Ramos (cell line): ENCODE measurements at regions not wholly inside any gene's neighbourhood (a gene's known extent, or its start where the extent isn't known, plus 50 kb on each side); places are given as distances from the start of the nearest gene placed in this dataset.

Experiments
- in situ Hi-C: fragments of 300-500 bp; cut with MboI; formaldehyde crosslinking; loops from one replicate; pipeline ENCODE4 v1.14.3; 2022; ENCODE audit warnings: low sequenced_read_pairs; ENCODE audit not compliant: unreplicated experiment

GRCh38 chr13:22427066-22427465 lies 753.7 kb upstream of the SGCG start:
- in situ Hi-C loops, result no loop called here

GRCh38 chr13:22427783-22428182 lies 753.0 kb upstream of the SGCG start:
- in situ Hi-C loops, result no loop called here

- in situ Hi-C loops, result no loop called here
Observed at GRCh38 chr13:22428188-22428828, 752.5 kb upstream of the SGCG start.

- in situ Hi-C loops, result no loop called here
Observed at GRCh38 chr13:22432690-22433089, 748.1 kb upstream of the SGCG start.

GRCh38 chr13:22447132-22447886 lies 733.5 kb upstream of the SGCG start:
- in situ Hi-C loops, result no loop called here

- in situ Hi-C loops, result no loop called here
Observed at GRCh38 chr13:22449251-22449650, 731.5 kb upstream of the SGCG start.

GRCh38 chr13:22451327-22451741 lies 729.4 kb upstream of the SGCG start:
- in situ Hi-C loops, result no loop called here

GRCh38 chr13:22454586-22454985 lies 726.2 kb upstream of the SGCG start:
- in situ Hi-C loops, result no loop called here

GRCh38 chr13:22455036-22455435 lies 725.7 kb upstream of the SGCG start:
- in situ Hi-C loops, result no loop called here

- in situ Hi-C loops, result no loop called here
Observed at GRCh38 chr13:22461854-22462490, 718.8 kb upstream of the SGCG start.

GRCh38 chr13:22463089-22463488 lies 717.7 kb upstream of the SGCG start:
- in situ Hi-C loops, result no loop called here

GRCh38 chr13:22468045-22468444 lies 712.7 kb upstream of the SGCG start:
- in situ Hi-C loops, result no loop called here

GRCh38 chr13:22468824-22469223 lies 712.0 kb upstream of the SGCG start:
- in situ Hi-C loops, result no loop called here

GRCh38 chr13:22469452-22469851 lies 711.3 kb upstream of the SGCG start:
- in situ Hi-C loops, result no loop called here

GRCh38 chr13:22470075-22470474 lies 710.7 kb upstream of the SGCG start:
- in situ Hi-C loops, result no loop called here

GRCh38 chr13:22482496-22483000 lies 698.2 kb upstream of the SGCG start:
- in situ Hi-C loops, result no loop called here

GRCh38 chr13:22483276-22483675 lies 697.5 kb upstream of the SGCG start:
- in situ Hi-C loops, result no loop called here

GRCh38 chr13:22486490-22486889 lies 694.3 kb upstream of the SGCG start:
- in situ Hi-C loops, result no loop called here

- in situ Hi-C loops, result no loop called here
Observed at GRCh38 chr13:22487932-22488331, 692.8 kb upstream of the SGCG start.

- in situ Hi-C loops, result no loop called here
Observed at GRCh38 chr13:22489771-22490170, 691.0 kb upstream of the SGCG start.

GRCh38 chr13:22495819-22496218 lies 685.0 kb upstream of the SGCG start:
- in situ Hi-C loops, result no loop called here
